ENCODE measurements at regions not wholly inside any gene's neighbourhood (a gene's known extent, or its start where the extent isn't known, plus 50 kb on each side); places are given as distances from the start of the nearest gene placed in this dataset.

DNA sequence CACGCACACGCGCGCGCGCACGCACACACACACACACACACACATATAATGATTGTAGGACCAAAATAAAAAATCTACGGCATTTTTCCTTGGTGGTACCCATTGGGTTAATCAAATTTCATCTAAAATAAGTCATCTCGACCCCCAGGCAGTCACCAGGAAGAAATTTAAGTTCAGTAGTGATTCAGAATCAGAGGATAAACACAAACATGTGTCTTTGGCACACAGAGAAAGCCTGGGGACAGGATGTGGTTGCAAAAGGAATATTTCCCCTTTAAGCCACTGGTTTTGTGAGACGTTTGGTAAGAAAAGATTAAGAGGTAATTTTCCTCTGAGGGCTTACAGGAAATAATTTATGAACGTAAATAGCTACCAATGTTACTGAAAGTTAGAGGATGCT is 171.6 kb upstream of the PIEZO2 start:
- H3K9me2 ChIP-seq (ENCODE audit: low read depth, low read length) = no peaks in the 10 kb centered on the region
- H3K9ac ChIP-seq (ENCODE audit: low read length) = no peak overlapping the region
- TF ChIP-seq CTCF (IDR thresholded peaks at IDR 0.05; ENCODE audit: low read length) (no peak), EZH2 (IDR thresholded peaks at IDR 0.05; ENCODE audit: borderline replicate concordance, low read length) (no peak)
- no peak overlapping the region for H3K4me3 ChIP-seq (ENCODE audit: low read depth, low read length, poor library complexity, severe bottlenecking)
- no peaks in the 10 kb centered on the region for H3F3A ChIP-seq (ENCODE audit: insufficient read depth, low read length)
- no peak overlapping the region for H3K27ac ChIP-seq (ENCODE audit: low read depth, low read length, poor library complexity, severe bottlenecking)
- H3K36me3 ChIP-seq (ENCODE audit: insufficient read depth, low read length) = no peaks in the 10 kb centered on the region
- no peaks in the 10 kb centered on the region for H3K27me3 ChIP-seq (ENCODE audit: insufficient read depth, low read length)
- H3K79me2 ChIP-seq (ENCODE audit: insufficient read depth, low read length) = no peaks in the 10 kb centered on the region
- H3K4me2 ChIP-seq (ENCODE audit: low read length) = no peak overlapping the region
- H3K4me1 ChIP-seq (ENCODE audit: insufficient read depth, low read length, severe bottlenecking) = no peaks in the 10 kb centered on the region
- no peaks in the 10 kb centered on the region for H3K9me3 ChIP-seq (ENCODE audit: low read length)
- no peak overlapping the region for H2AFZ ChIP-seq (ENCODE audit: low read length)
- no peaks in the 10 kb centered on the region for H4K20me1 ChIP-seq (ENCODE audit: insufficient read depth, low read length)

DNA sequence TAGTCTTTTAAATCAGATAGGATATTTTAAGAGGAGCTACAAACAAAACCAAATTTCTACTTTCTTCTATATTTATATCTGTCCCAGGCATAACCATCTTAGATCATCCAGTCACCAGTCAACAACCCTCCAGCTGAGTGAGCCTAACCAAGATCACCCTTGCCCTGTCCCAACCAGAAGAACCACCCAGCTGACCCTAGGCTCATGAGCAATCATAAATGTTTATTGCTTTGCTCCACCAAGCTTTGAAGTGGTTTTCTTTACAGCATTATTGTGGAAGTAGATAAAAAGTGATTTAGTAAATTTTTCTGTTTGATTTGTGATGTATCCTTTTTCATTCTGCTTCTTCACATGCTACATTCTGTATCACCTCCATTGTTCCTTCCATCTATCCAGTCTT is 167.2 kb upstream of the PIEZO2 start:
- Histone ChIP-seq H3K4me1 (ENCODE audit: insufficient read depth, low read length, severe bottlenecking) (no peaks in the 10 kb centered on the region), H3K27ac (ENCODE audit: low read depth, low read length, poor library complexity, severe bottlenecking) (no peak overlapping the region), H3K79me2 (ENCODE audit: insufficient read depth, low read length) (no peaks in the 10 kb centered on the region), H3F3A (ENCODE audit: insufficient read depth, low read length) (no peaks in the 10 kb centered on the region), H3K4me2 (ENCODE audit: low read length) (no peak overlapping the region), H2AFZ (ENCODE audit: low read length) (no peak overlapping the region), H3K36me3 (ENCODE audit: insufficient read depth, low read length) (no peaks in the 10 kb centered on the region), H3K4me3 (ENCODE audit: low read depth, low read length, poor library complexity, severe bottlenecking) (no peak overlapping the region), H3K27me3 (ENCODE audit: insufficient read depth, low read length) (no peaks in the 10 kb centered on the region; the same call in 1 of the 2 replicates), H3K9me3 (ENCODE audit: low read length) (no peaks in the 10 kb centered on the region), H3K9me2 (ENCODE audit: low read depth, low read length) (no peaks in the 10 kb centered on the region), H3K9ac (ENCODE audit: low read length) (no peak overlapping the region), H4K20me1 (ENCODE audit: insufficient read depth, low read length) (no peaks in the 10 kb centered on the region)
- TF ChIP-seq EZH2 (IDR thresholded peaks at IDR 0.05; ENCODE audit: borderline replicate concordance, low read length) (no peak), CTCF (IDR thresholded peaks at IDR 0.05; ENCODE audit: low read length) (no peak)

GRCh38 chr18:11310476-11311086 is 161.2 kb upstream of the PIEZO2 start:
- no peaks in the 10 kb centered on the region for H3K9me3 ChIP-seq (ENCODE audit: low read length)
- no peak overlapping the region for H2AFZ ChIP-seq (ENCODE audit: low read length)
- no peaks in the 10 kb centered on the region; the same call in 1 of the 2 replicates for H3K27me3 ChIP-seq (ENCODE audit: insufficient read depth, low read length)
- no peaks in the 10 kb centered on the region for H3K79me2 ChIP-seq (ENCODE audit: insufficient read depth, low read length)
- H3F3A ChIP-seq (ENCODE audit: insufficient read depth, low read length) = no peaks in the 10 kb centered on the region
- H3K9ac ChIP-seq (ENCODE audit: low read length) = no peak overlapping the region
- no peak overlapping the region for H3K4me2 ChIP-seq (ENCODE audit: low read length)
- no peaks in the 10 kb centered on the region for H3K4me1 ChIP-seq (ENCODE audit: insufficient read depth, low read length, severe bottlenecking)
- no peaks in the 10 kb centered on the region for H3K36me3 ChIP-seq (ENCODE audit: insufficient read depth, low read length)
- no peak overlapping the region for H3K4me3 ChIP-seq (ENCODE audit: low read depth, low read length, poor library complexity, severe bottlenecking)
- no peak overlapping the region for H3K27ac ChIP-seq (ENCODE audit: low read depth, low read length, poor library complexity, severe bottlenecking)
- H4K20me1 ChIP-seq (ENCODE audit: insufficient read depth, low read length) = no peaks in the 10 kb centered on the region
- peak; percentile 88 for TF ChIP-seq CTCF (IDR thresholded peaks at IDR 0.05; ENCODE audit: low read length)
- no peak for TF ChIP-seq EZH2 (IDR thresholded peaks at IDR 0.05; ENCODE audit: borderline replicate concordance, low read length)
- no peaks in the 10 kb centered on the region for H3K9me2 ChIP-seq (ENCODE audit: low read depth, low read length)
